Loucy (cell line): ENCODE measurements at regions not wholly inside any gene's neighbourhood (a gene's known extent, or its start where the extent isn't known, plus 50 kb on each side); places are given as distances from the start of the nearest gene placed in this dataset.

Experiments used
- H2AFZ ChIP-seq: fragments of 200-600 bp; sonication (generic); 2 replicates; pipeline ENCODE4 v1.6.0; 2016; ENCODE audit warnings: antibody characterized with exemption, mild to moderate bottlenecking, low read length, moderate library complexity
- H3F3A ChIP-seq: fragments of 200-600 bp; 2 replicates; pipeline ENCODE4 v1.6.0; 2016; ENCODE audit warnings: antibody characterized with exemption, low read depth, mild to moderate bottlenecking
- H3K27me3 ChIP-seq: fragments of 200-600 bp; sonication (generic); 2 replicates; pipeline ENCODE4 v1.6.1; 2014; ENCODE audit warnings: low read length, mild to moderate bottlenecking; ENCODE audit not compliant: insufficient read depth, poor library complexity, severe bottlenecking
- H3K36me3 ChIP-seq: fragments of 200-600 bp; sonication (generic); 2 replicates; pipeline ENCODE4 v1.6.1; 2016; ENCODE audit warnings: low read length; ENCODE audit not compliant: insufficient read depth
- H3K4me1 ChIP-seq: fragments of 200-600 bp; sonication (generic); 2 replicates; pipeline ENCODE4 v1.5.1; 2014; ENCODE audit warnings: low read length, mild to moderate bottlenecking; ENCODE audit not compliant: insufficient read depth, poor library complexity, severe bottlenecking
- H3K4me2 ChIP-seq: fragments of 200-600 bp; sonication (generic); 2 replicates; pipeline ENCODE4 v1.6.0; 2014; ENCODE audit warnings: antibody characterized with exemption, low read length, low read depth, mild to moderate bottlenecking; ENCODE audit not compliant: poor library complexity, severe bottlenecking
- H3K4me3 ChIP-seq: fragments of 200-600 bp; sonication (generic); 2 replicates; pipeline ENCODE4 v1.5.1; 2014; ENCODE audit warnings: low read length, mild to moderate bottlenecking, mixed read lengths; ENCODE audit not compliant: poor library complexity, severe bottlenecking
- H3K79me2 ChIP-seq: fragments of 200-600 bp; sonication (generic); 2 replicates; pipeline ENCODE4 v1.6.1; 2014; ENCODE audit warnings: low read length; ENCODE audit not compliant: insufficient read depth
- H3K9ac ChIP-seq: fragments of 200-600 bp; sonication (generic); 2 replicates; pipeline ENCODE4 v1.6.0; 2014; ENCODE audit warnings: mild to moderate bottlenecking, low read depth, low read length, moderate library complexity; ENCODE audit not compliant: poor library complexity, severe bottlenecking
- H3K9me2 ChIP-seq: fragments of 200-600 bp; sonication (generic); replicated peaks from 2 replicates; pipeline ENCODE4 v1.6.1; 2016; ENCODE audit warnings: low read depth, low read length, mixed read lengths
- H3K9me3 ChIP-seq: fragments of 200-600 bp; sonication (generic); 2 replicates; pipeline ENCODE4 v1.6.1; 2014; ENCODE audit warnings: mild to moderate bottlenecking, antibody characterized with exemption, low read length, low read depth; ENCODE audit not compliant: insufficient read depth
- H4K20me1 ChIP-seq: fragments of 200-600 bp; sonication (generic); 2 replicates; pipeline ENCODE4 v1.6.0; 2014; ENCODE audit warnings: antibody characterized with exemption, low read length, mild to moderate bottlenecking; ENCODE audit not compliant: insufficient read depth, poor library complexity, severe bottlenecking
- EZH2phosphoT487 ChIP-seq: fragments of 200-600 bp; IDR thresholded peaks from 2 replicates; pipeline ENCODE4 v1.6.1; 2018; ENCODE audit warnings: antibody characterized with exemption, mild to moderate bottlenecking, moderate library complexity, borderline replicate concordance
- TF ChIP-seq, protein P1 (sequence below): fragments of 200-600 bp; sonication (generic); conservative IDR thresholded peaks from 2 replicates; pipeline ENCODE4 v1.5.1; 2014; ENCODE audit warnings: mild to moderate bottlenecking, antibody characterized with exemption, low read length

DNA sequence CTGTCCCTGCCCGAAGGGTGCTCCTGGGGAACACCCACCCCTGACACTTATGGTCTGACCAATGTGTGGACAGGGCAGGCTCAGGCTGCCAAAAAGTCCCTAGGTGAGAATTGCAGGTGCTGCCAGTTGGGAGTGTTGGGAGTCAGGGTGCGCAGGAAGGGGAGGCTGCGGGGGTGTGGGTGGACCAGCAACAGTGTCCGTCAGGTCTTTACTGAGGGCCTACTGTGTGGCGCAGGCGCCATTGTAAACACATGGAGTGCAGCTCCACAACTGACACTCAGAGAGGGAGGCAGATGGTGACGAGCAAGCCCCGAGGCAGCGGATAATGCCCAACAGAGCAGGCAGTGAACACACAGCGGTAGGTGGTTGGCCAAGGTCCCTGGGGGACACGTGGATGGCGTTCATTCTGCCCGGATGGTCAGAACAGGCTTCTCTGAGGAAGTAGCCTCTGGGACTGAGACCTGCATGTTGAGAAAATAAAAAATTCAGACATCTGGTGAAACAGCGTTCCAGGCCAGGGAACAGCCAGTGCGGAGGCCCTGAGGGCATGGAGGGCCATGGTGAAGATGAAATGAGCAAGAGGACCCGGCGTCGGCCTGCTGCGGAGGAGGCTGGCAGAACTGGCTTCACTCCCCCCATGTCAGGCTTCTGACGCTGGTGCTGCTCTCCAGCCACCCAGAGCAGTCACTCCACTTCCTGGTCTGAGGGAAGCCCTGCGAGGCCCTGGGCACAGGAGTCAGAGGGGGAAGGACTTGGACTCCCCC lies 136.2 kb upstream of the ZBTB40 start:
- TF ChIP-seq, protein P1, sequence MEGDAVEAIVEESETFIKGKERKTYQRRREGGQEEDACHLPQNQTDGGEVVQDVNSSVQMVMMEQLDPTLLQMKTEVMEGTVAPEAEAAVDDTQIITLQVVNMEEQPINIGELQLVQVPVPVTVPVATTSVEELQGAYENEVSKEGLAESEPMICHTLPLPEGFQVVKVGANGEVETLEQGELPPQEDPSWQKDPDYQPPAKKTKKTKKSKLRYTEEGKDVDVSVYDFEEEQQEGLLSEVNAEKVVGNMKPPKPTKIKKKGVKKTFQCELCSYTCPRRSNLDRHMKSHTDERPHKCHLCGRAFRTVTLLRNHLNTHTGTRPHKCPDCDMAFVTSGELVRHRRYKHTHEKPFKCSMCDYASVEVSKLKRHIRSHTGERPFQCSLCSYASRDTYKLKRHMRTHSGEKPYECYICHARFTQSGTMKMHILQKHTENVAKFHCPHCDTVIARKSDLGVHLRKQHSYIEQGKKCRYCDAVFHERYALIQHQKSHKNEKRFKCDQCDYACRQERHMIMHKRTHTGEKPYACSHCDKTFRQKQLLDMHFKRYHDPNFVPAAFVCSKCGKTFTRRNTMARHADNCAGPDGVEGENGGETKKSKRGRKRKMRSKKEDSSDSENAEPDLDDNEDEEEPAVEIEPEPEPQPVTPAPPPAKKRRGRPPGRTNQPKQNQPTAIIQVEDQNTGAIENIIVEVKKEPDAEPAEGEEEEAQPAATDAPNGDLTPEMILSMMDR, result no peak
- TF ChIP-seq EZH2phosphoT487, result no peak
- H3K27me3 ChIP-seq, result no peaks in the 10 kb centered on the region
- no peaks in the 10 kb centered on the region for H3K79me2 ChIP-seq

DNA sequence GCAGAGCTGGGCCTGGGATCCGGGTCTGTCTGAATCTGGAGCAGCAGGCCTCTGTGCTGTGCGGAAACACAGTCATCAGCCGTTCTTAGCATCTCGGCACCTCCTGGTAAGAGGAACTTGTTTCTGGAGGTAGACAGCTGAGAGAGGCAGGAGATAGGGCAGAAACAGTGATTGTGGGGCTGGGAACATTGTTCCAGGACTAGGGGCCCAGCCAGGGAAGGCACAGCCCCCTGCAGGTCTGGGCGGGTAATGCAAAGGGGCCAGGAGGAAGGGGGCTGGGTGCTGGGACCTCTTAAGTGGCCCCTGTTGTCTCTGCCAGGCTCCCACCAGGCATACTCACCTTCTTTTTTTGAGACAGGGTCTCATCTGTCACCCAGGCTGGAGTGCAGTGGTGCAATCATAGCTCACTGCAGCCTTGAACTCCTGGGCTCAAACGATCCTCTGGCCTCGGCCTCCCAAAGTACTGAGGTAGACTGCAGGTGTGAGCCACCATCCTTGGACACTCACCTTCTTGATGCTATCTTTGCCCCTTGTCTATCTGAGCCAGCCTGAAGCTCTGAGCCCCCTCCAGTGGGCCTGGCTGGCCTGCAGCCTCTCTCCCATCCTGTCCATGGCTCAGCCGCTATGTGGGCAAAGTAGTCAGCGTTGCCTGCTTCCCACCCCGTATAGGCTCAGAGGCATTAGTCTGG lies 134.3 kb upstream of the ZBTB40 start:
- Histone ChIP-seq H3F3A (no peaks in the 10 kb centered on the region), H3K36me3 (no peaks in the 10 kb centered on the region), H3K9me2 (no peaks in the 10 kb centered on the region), H3K79me2 (no peaks in the 10 kb centered on the region), H4K20me1 (no peaks in the 10 kb centered on the region), H3K4me3 (no peak overlapping the region), H3K4me2 (no peak overlapping the region), H3K4me1 (no peaks in the 10 kb centered on the region), H3K9ac (no peak overlapping the region), H3K9me3 (no peaks in the 10 kb centered on the region), H2AFZ (no peak overlapping the region), H3K27me3 (no peaks in the 10 kb centered on the region)
- TF ChIP-seq, protein P1, result peak; percentile 69
- TF ChIP-seq EZH2phosphoT487, result no peak

More for the DNA sequence above, 136.2 kb upstream of the ZBTB40 start:
- Histone ChIP-seq H2AFZ (no peak overlapping the region), H3K4me2 (no peak overlapping the region), H4K20me1 (no peaks in the 10 kb centered on the region), H3K9me3 (no peaks in the 10 kb centered on the region), H3F3A (no peaks in the 10 kb centered on the region), H3K9me2 (no peaks in the 10 kb centered on the region), H3K4me1 (no peaks in the 10 kb centered on the region), H3K36me3 (no peaks in the 10 kb centered on the region), H3K4me3 (no peak overlapping the region), H3K9ac (no peak overlapping the region)

DNA sequence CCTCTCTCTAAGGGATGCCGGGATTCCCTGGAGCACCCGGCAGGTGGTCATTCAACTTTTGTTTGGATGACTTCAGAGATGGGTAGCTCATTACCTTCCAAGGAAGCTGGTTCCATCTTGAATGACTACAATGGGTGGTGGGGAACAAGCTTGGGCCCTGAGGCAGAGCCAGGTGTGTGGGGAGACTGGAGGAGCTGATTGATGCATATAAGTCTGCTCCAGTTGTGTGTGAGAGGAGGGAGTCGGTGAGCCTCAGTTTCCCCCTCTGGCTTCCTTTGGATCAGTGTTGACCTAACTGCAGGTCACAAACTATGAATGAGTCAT lies 133.8 kb upstream of the ZBTB40 start:
- no peak for TF ChIP-seq EZH2phosphoT487
- TF ChIP-seq, protein P1, result no peak
- Histone ChIP-seq H3K27me3 (no peaks in the 10 kb centered on the region), H4K20me1 (no peaks in the 10 kb centered on the region)

More for the DNA sequence above, 133.8 kb upstream of the ZBTB40 start:
- no peak overlapping the region for H3K4me3 ChIP-seq
- no peaks in the 10 kb centered on the region for H3K9me3 ChIP-seq
- no peak overlapping the region for H2AFZ ChIP-seq
- H3K36me3 ChIP-seq, result no peaks in the 10 kb centered on the region
- no peaks in the 10 kb centered on the region for H3K79me2 ChIP-seq
- H3F3A ChIP-seq, result no peaks in the 10 kb centered on the region
- H3K9ac ChIP-seq, result no peak overlapping the region
- no peak overlapping the region for H3K4me2 ChIP-seq
- no peaks in the 10 kb centered on the region for H3K9me2 ChIP-seq
- H3K4me1 ChIP-seq, result no peaks in the 10 kb centered on the region
